ENCODE measurements at regions not wholly inside any gene's neighbourhood (a gene's known extent, or its start where the extent isn't known, plus 50 kb on each side); places are given as distances from the start of the nearest gene placed in this dataset.

DNA sequence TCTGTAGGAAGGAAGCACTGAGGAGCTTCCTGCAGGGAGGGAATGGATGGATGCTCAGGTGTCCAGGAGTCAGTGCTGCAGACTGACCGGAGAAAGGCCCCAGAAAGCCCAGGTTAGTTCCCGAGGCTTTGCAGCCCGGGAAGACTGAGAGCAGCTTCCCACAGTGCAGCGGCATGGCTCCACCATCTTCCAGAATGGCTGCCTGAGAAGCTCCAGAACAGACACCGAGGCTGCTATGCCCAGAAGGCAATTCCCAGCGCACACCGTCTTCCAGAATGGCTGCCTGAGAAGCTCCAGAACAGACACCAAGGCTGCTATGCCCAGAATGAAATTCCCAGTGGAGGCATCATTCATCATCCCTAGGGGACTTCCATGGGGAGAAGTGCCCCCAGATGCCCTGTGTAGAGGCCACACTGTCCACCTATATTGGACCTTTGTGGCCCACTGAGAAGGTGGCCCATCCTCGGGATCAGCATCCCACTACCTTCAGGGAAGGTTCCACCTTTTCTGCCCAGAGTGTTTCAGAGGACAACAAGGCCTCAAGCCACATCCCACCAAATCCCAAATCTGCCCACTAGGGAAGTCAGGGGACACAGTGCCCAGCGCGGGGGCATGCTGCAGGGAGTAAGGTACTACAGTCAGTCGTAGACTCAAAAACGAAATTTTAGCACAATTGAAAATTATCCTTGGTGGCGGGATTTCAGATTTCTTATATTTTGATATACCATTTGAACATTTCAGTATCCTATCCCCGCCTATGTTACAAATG lies 80.5 kb downstream of the KCNF1 start:
- TF ChIP-seq, protein P1, sequence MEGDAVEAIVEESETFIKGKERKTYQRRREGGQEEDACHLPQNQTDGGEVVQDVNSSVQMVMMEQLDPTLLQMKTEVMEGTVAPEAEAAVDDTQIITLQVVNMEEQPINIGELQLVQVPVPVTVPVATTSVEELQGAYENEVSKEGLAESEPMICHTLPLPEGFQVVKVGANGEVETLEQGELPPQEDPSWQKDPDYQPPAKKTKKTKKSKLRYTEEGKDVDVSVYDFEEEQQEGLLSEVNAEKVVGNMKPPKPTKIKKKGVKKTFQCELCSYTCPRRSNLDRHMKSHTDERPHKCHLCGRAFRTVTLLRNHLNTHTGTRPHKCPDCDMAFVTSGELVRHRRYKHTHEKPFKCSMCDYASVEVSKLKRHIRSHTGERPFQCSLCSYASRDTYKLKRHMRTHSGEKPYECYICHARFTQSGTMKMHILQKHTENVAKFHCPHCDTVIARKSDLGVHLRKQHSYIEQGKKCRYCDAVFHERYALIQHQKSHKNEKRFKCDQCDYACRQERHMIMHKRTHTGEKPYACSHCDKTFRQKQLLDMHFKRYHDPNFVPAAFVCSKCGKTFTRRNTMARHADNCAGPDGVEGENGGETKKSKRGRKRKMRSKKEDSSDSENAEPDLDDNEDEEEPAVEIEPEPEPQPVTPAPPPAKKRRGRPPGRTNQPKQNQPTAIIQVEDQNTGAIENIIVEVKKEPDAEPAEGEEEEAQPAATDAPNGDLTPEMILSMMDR (IDR thresholded peaks at IDR 0.05; ENCODE audit: extremely low read depth in 1 of 2, insufficient read depth in 1 of 2, low read depth in 1 of 2, low read length in 2 of 2): no peak
- TF ChIP-seq EZH2 (IDR thresholded peaks at IDR 0.05; ENCODE audit: borderline replicate concordance, low read depth, low read length, severe bottlenecking) (no peak), POLR2A (IDR thresholded peaks at IDR 0.05; ENCODE audit: low read depth, low read length) (no peak), JUN (IDR thresholded peaks at IDR 0.05; ENCODE audit: borderline replicate concordance, insufficient read depth, insufficient read length, low read depth) (no peak)
- TF ChIP-seq, protein P2, sequence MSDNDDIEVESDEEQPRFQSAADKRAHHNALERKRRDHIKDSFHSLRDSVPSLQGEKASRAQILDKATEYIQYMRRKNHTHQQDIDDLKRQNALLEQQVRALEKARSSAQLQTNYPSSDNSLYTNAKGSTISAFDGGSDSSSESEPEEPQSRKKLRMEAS (IDR thresholded peaks at IDR 0.05; ENCODE audit: insufficient read depth, insufficient read length): no peak
